ENCODE measurements at regions not wholly inside any gene's neighbourhood (a gene's known extent, or its start where the extent isn't known, plus 50 kb on each side); places are given as distances from the start of the nearest gene placed in this dataset.

- no peak for DNase-seq
- no peak for TF ChIP-seq EZH2 (IDR thresholded peaks at IDR 0.05; ENCODE audit: borderline replicate concordance, insufficient read depth, low read depth, low read length, poor library complexity, severe bottlenecking)
- no peak for TF ChIP-seq CTCF (IDR thresholded peaks at IDR 0.05)
- Histone ChIP-seq H3K4me2 (replicated peaks; ENCODE audit: low read depth, low read length, poor library complexity, severe bottlenecking) (no peak overlapping the region), H4K20me1 (ENCODE audit: control insufficient read depth, insufficient read depth, low read length, poor library complexity, severe bottlenecking) (no peaks in the 10 kb centered on the region), H3K36me3 (replicated peaks in 1 of 2; ENCODE audit: control extremely low read depth in 1 of 2, control insufficient read depth in 1 of 2, extremely low read depth in 1 of 2, insufficient read depth in 2 of 2, low read length in 1 of 2) (no peaks in the 10 kb centered on the region), H3K9me3 (ENCODE audit: control extremely low read depth in 1 of 3, control insufficient read depth in 2 of 3, insufficient read depth in 1 of 3, low read length in 2 of 3) (peaks cover 0 to 7% (median 3%) of the 10 kb centered on the region in 3 donors), H3K4me1 (ENCODE audit: control insufficient read depth in 2 of 2, insufficient read depth in 2 of 2, low read length in 2 of 2) (no peaks in the 10 kb centered on the region), H2AFZ (ENCODE audit: insufficient read depth, low read depth, low read length, poor library complexity, severe bottlenecking) (no peak overlapping the region), H3K79me2 (ENCODE audit: control insufficient read depth, insufficient read depth, low read length) (no peaks in the 10 kb centered on the region), H3K27me3 (replicated peaks in 1 of 4; ENCODE audit: control extremely low read depth in 1 of 4, control insufficient read depth in 3 of 4, insufficient read depth in 4 of 4, low read length in 3 of 4) (no peaks in the 10 kb centered on the region), H3K9ac (ENCODE audit: low read length) (no peak overlapping the region), H3K4me3 (ENCODE audit: control extremely low read depth in 1 of 5, extremely low read depth in 1 of 5, insufficient read depth in 1 of 5, low read depth in 2 of 5, low read length in 4 of 5) (no peak overlapping the region), H3K27ac (ENCODE audit: low read length in 2 of 2) (no peak overlapping the region)
- Mint-ChIP-seq H3K9me3 (ENCODE audit: insufficient read depth) (peaks cover 6% of the 10 kb centered on the region), H3K27me3 (no peaks in the 10 kb centered on the region), H3K27ac (no peak overlapping the region), H3K4me3 (no peak overlapping the region), H3K4me1 (no peaks in the 10 kb centered on the region)
- intact Hi-C loops (cut with micrococcal nuclease): no loop called here
- ATAC-seq (ENCODE audit: low read depth): no peak
- ChIA-PET CTCF (no interaction called here), POLR2A (no interaction called here)
- no CpG with 5 or more reads among the region's 2 CpGs for WGBS (ENCODE audit: insufficient coverage)
Measured at GRCh38 chr21:27681841-27682240, 715.0 kb upstream of the ADAMTS5 start.

DNA sequence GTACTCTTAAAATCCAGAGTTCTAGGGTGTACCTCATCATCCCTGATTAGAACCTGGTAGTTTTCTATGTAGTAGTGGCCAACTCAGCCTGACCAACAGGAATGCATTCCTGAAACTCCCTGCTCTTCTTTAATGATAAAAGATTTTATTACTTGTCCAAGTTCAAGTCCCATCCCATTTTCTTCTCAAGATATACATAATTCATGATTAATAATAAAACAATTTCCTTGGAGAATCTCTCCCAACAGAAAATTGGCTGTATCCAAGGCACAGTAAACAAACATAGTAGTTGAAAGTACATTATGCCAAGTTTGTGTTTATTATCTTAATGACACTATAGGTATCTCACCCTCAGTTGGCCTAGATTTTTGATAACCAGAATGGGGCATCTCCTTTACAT is 714.1 kb upstream of the ADAMTS5 start:
- Histone ChIP-seq H3K4me3 (ENCODE audit: control extremely low read depth in 1 of 5, extremely low read depth in 1 of 5, insufficient read depth in 1 of 5, low read depth in 2 of 5, low read length in 4 of 5) (no peak overlapping the region), H3K36me3 (replicated peaks in 1 of 2; ENCODE audit: control extremely low read depth in 1 of 2, control insufficient read depth in 1 of 2, extremely low read depth in 1 of 2, insufficient read depth in 2 of 2, low read length in 1 of 2) (no peaks in the 10 kb centered on the region), H3K79me2 (ENCODE audit: control insufficient read depth, insufficient read depth, low read length) (no peaks in the 10 kb centered on the region), H3K4me2 (replicated peaks; ENCODE audit: low read depth, low read length, poor library complexity, severe bottlenecking) (no peak overlapping the region), H3K9ac (ENCODE audit: low read length) (no peak overlapping the region), H3K9me3 (ENCODE audit: control extremely low read depth in 1 of 3, control insufficient read depth in 2 of 3, insufficient read depth in 1 of 3, low read length in 2 of 3) (peaks cover 0 to 7% (median 3%) of the 10 kb centered on the region in 3 donors), H2AFZ (ENCODE audit: insufficient read depth, low read depth, low read length, poor library complexity, severe bottlenecking) (no peak overlapping the region), H3K4me1 (ENCODE audit: control insufficient read depth in 2 of 2, insufficient read depth in 2 of 2, low read length in 2 of 2) (no peaks in the 10 kb centered on the region), H3K27me3 (replicated peaks in 1 of 4; ENCODE audit: control extremely low read depth in 1 of 4, control insufficient read depth in 3 of 4, insufficient read depth in 4 of 4, low read length in 3 of 4) (no peaks in the 10 kb centered on the region), H4K20me1 (ENCODE audit: control insufficient read depth, insufficient read depth, low read length, poor library complexity, severe bottlenecking) (no peaks in the 10 kb centered on the region), H3K27ac (ENCODE audit: low read length in 2 of 2) (no peak overlapping the region)
- DNase-seq: no peak
- TF ChIP-seq CTCF (IDR thresholded peaks at IDR 0.05) (no peak), EZH2 (IDR thresholded peaks at IDR 0.05; ENCODE audit: borderline replicate concordance, insufficient read depth, low read depth, low read length, poor library complexity, severe bottlenecking) (no peak)
- ChIA-PET POLR2A (no interaction called here), CTCF (no interaction called here)
- Mint-ChIP-seq H3K27me3 (no peaks in the 10 kb centered on the region), H3K9me3 (ENCODE audit: insufficient read depth) (peaks cover 2% of the 10 kb centered on the region), H3K4me1 (no peaks in the 10 kb centered on the region), H3K4me3 (no peak overlapping the region), H3K27ac (no peak overlapping the region)
- intact Hi-C loops (cut with micrococcal nuclease): no loop called here
- no peak for ATAC-seq (ENCODE audit: low read depth)
